GM12801 (cell line): ENCODE measurements at regions not wholly inside any gene's neighbourhood (a gene's known extent, or its start where the extent isn't known, plus 50 kb on each side); places are given as distances from the start of the nearest gene placed in this dataset.

Source experiments
- CTCF ChIP-seq: IDR thresholded peaks from one replicate; pipeline ENCODE4 v1.5.1; 2011; ENCODE audit warnings: control low read depth; ENCODE audit not compliant: insufficient read length; ENCODE audit errors: extremely low read depth

- no peak for TF ChIP-seq CTCF
These were observed 626.7 kb upstream of the FRG1 start for GRCh38 chr4:189313861-189314513.

- TF ChIP-seq CTCF, result no peak
These were observed 618.2 kb upstream of the FRG1 start for GRCh38 chr4:189322426-189322825.

DNA sequence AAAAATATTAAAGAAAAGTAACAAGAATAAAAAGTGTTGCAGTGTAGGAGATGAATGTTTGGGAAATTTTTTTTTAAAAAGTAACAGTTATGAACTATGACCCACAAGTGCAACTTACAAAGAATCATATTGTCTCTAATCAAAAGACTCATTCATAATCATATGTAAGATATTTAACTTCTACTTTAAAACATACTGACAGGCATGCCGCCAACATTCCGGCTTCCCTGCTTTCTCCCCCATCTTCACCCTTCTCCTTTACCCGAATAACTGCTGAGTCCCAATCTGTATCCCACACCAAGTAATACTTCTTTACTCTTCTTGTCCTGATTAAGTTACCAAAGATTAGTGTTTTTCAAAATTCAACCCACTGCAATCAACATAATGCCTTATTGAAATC, 598.8 kb upstream of the FRG1 start:
- no peak for TF ChIP-seq CTCF

- TF ChIP-seq CTCF, result no peak
These were observed 585.1 kb upstream of the FRG1 start for GRCh38 chr4:189355590-189355989.

GRCh38 chr4:189362364-189362763, 578.3 kb upstream of the FRG1 start:
- no peak for TF ChIP-seq CTCF

GRCh38 chr4:189364032-189364449, 576.6 kb upstream of the FRG1 start:
- TF ChIP-seq CTCF, result no peak

DNA sequence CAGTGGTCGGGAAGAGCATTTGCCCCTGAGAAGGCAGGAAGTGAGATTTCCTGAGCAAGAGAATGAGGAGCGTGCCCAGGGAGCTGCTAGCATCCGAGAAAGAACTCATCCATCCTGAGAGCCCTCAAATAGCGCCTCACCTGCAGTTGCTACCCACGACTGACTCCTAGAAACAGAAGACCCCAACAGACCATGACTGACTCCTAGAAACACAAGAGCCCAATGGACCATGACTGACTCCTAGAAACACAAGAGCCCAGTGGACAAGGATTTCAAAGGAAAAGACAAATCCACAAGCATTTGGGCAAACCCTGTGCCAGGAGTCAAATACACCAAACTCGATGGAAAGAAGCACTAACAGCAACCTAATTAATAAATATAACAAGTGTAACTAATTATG, 575.2 kb upstream of the FRG1 start:
- no peak for TF ChIP-seq CTCF

GRCh38 chr4:189367832-189368231, 572.8 kb upstream of the FRG1 start:
- no peak for TF ChIP-seq CTCF
